ENCODE measurements at regions not wholly inside any gene's neighbourhood (a gene's known extent, or its start where the extent isn't known, plus 50 kb on each side); places are given as distances from the start of the nearest gene placed in this dataset.

GRCh38 chr7:38107486-38107893 is 70.6 kb upstream of the STARD3NL start:
- peak; percentile 98 for TF ChIP-seq CTCF (IDR thresholded peaks at IDR 0.05)
- TF ChIP-seq ZFX (IDR thresholded peaks at IDR 0.05; ENCODE audit: borderline replicate concordance), result no peak

Measured in 22Rv1 (cell line).